ENCODE measurements at regions not wholly inside any gene's neighbourhood (a gene's known extent, or its start where the extent isn't known, plus 50 kb on each side); places are given as distances from the start of the nearest gene placed in this dataset.

DNA sequence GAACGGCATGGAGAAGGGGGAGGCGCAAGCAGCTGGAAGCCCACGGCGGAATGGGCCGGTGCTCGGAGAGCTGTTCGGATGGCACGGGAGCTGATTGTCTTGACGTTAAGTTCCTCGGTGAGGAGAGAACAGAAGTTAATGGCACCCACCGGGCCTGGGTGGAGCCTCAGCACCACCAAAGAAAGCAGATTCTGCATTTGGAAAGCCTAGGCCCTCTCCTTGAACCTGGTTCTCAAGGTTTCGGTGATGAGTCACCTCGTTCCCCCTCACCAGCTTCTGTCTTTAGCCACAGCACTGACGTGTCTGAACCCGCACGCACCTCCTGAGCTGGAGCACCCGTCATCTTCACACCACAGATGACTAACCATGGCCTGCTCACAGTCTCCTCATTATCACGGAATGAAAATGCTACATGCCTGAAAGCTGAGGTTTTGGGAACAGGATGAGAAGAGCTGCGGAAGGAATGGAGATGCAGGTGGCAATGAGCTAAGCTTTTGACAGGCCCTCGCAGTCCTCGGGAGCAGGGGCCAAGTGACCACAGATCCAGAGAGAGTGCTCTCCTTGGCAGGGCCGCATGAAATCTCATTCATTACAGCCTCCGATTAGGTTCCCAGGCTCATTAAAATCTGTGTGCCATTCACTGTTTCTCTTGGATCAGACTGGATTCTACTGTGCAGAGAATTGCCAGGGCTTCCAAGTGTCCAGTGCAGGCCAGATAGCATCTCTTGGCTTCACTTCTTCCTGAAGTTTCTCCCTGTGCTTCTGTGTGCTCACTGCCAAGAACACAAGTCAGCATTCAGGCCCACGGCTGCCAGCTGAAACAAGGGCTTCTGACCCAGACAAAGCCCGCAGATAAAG is 96.3 kb upstream of the DLG1 start (continued):
- TF ChIP-seq TCF12 (IDR thresholded peaks at IDR 0.05; ENCODE audit: low read depth, low read length) (peak; percentile 95), ZNF384 (IDR thresholded peaks at IDR 0.05; ENCODE audit: borderline replicate concordance, low read depth, low read length) (no peak), MLLT1 (IDR thresholded peaks at IDR 0.05) (peak; percentile 82), RCOR1 (conservative IDR thresholded peaks at IDR 0.05; ENCODE audit: low read depth, low read length) (0 out of 2 replicates have a peak, but pooled peaks have one; percentile 35), DPF2 (IDR thresholded peaks at IDR 0.05) (peak; percentile 99), BHLHE40 (IDR thresholded peaks at IDR 0.05; ENCODE audit: borderline replicate concordance in 1 of 2, low read depth in 2 of 2, low read length in 1 of 2) (peak; percentile 86 to 89), BACH1 (IDR thresholded peaks at IDR 0.05; ENCODE audit: borderline replicate concordance) (peak; percentile 94; the same call in 1 of the 2 replicates), IRF5 (IDR thresholded peaks at IDR 0.05; ENCODE audit: borderline replicate concordance) (no peak; the same call in 1 of the 2 replicates), ZBED1 (IDR thresholded peaks at IDR 0.05; ENCODE audit: borderline replicate concordance) (peak; percentile 98), NR2C1 (IDR thresholded peaks at IDR 0.05) (no peak), ZBTB4 (CRISPR knock-in tag; IDR thresholded peaks at IDR 0.05) (no peak), CHD2 (IDR thresholded peaks at IDR 0.05; ENCODE audit: borderline replicate concordance, low read depth, low read length) (peak; percentile 87), IKZF1 (conservative IDR thresholded peaks at IDR 0.05) (peak; percentile 100), IRF4 (IDR thresholded peaks at IDR 0.05; ENCODE audit: low read depth, low read length) (peak; percentile 94)
- TF ChIP-seq, protein P1, sequence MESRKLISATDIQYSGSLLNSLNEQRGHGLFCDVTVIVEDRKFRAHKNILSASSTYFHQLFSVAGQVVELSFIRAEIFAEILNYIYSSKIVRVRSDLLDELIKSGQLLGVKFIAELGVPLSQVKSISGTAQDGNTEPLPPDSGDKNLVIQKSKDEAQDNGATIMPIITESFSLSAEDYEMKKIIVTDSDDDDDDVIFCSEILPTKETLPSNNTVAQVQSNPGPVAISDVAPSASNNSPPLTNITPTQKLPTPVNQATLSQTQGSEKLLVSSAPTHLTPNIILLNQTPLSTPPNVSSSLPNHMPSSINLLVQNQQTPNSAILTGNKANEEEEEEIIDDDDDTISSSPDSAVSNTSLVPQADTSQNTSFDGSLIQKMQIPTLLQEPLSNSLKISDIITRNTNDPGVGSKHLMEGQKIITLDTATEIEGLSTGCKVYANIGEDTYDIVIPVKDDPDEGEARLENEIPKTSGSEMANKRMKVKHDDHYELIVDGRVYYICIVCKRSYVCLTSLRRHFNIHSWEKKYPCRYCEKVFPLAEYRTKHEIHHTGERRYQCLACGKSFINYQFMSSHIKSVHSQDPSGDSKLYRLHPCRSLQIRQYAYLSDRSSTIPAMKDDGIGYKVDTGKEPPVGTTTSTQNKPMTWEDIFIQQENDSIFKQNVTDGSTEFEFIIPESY (IDR thresholded peaks at IDR 0.05): no peak
- TF ChIP-seq, protein P2, sequence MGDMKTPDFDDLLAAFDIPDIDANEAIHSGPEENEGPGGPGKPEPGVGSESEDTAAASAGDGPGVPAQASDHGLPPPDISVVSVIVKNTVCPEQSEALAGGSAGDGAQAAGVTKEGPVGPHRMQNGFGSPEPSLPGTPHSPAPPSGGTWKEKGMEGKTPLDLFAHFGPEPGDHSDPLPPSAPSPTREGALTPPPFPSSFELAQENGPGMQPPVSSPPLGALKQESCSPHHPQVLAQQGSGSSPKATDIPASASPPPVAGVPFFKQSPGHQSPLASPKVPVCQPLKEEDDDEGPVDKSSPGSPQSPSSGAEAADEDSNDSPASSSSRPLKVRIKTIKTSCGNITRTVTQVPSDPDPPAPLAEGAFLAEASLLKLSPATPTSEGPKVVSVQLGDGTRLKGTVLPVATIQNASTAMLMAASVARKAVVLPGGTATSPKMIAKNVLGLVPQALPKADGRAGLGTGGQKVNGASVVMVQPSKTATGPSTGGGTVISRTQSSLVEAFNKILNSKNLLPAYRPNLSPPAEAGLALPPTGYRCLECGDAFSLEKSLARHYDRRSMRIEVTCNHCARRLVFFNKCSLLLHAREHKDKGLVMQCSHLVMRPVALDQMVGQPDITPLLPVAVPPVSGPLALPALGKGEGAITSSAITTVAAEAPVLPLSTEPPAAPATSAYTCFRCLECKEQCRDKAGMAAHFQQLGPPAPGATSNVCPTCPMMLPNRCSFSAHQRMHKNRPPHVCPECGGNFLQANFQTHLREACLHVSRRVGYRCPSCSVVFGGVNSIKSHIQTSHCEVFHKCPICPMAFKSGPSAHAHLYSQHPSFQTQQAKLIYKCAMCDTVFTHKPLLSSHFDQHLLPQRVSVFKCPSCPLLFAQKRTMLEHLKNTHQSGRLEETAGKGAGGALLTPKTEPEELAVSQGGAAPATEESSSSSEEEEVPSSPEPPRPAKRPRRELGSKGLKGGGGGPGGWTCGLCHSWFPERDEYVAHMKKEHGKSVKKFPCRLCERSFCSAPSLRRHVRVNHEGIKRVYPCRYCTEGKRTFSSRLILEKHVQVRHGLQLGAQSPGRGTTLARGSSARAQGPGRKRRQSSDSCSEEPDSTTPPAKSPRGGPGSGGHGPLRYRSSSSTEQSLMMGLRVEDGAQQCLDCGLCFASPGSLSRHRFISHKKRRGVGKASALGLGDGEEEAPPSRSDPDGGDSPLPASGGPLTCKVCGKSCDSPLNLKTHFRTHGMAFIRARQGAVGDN (IDR thresholded peaks at IDR 0.05): peak; percentile 93

All from GM12878 (cell line).